ENCODE measurements at regions not wholly inside any gene's neighbourhood (a gene's known extent, or its start where the extent isn't known, plus 50 kb on each side); places are given as distances from the start of the nearest gene placed in this dataset.

DNA sequence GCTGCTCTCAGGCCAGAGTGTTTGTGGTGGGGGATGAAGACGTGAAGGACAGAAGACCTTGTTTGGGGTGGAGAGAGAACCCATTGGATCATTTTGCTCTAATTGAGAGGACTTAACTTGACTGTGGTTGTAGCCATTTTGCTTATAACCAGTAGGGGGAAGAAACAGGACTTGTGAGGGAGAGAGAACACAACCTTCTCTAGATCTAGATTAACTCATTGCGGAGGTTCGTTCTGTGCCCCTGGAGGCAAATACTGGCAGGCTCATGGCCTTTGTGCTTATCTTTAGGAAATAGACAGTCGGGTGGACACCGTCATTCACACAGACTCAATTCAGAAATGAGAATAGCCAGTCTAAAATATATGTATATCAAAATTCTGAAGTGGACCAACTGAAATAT, 147.0 kb upstream of the LHCGR start:
- Mint-ChIP-seq H3K36me3 (ENCODE audit: insufficient read depth, unreplicated experiment) (no peaks in the 10 kb centered on the region), H3K27me3 (ENCODE audit: insufficient read depth, unreplicated experiment) (no peaks in the 10 kb centered on the region), H3K4me3 (ENCODE audit: unreplicated experiment) (no peak overlapping the region), H3K4me1 (ENCODE audit: insufficient read depth, unreplicated experiment) (no peaks in the 10 kb centered on the region), H3K9me3 (ENCODE audit: unreplicated experiment) (no peaks in the 10 kb centered on the region), H3K27ac (ENCODE audit: low read depth, unreplicated experiment) (no peak overlapping the region)
- POLR2A ChIA-PET, result no interaction called here
- intact Hi-C loops (cut with micrococcal nuclease), result no loop called here
- DNase-seq (ENCODE audit: unreplicated experiment), result no peak
- BruUV-seq (replicated peaks), result no TSS peak
- TF ChIP-seq, protein P1, sequence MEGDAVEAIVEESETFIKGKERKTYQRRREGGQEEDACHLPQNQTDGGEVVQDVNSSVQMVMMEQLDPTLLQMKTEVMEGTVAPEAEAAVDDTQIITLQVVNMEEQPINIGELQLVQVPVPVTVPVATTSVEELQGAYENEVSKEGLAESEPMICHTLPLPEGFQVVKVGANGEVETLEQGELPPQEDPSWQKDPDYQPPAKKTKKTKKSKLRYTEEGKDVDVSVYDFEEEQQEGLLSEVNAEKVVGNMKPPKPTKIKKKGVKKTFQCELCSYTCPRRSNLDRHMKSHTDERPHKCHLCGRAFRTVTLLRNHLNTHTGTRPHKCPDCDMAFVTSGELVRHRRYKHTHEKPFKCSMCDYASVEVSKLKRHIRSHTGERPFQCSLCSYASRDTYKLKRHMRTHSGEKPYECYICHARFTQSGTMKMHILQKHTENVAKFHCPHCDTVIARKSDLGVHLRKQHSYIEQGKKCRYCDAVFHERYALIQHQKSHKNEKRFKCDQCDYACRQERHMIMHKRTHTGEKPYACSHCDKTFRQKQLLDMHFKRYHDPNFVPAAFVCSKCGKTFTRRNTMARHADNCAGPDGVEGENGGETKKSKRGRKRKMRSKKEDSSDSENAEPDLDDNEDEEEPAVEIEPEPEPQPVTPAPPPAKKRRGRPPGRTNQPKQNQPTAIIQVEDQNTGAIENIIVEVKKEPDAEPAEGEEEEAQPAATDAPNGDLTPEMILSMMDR (IDR thresholded peaks at IDR 0.05; ENCODE audit: unreplicated experiment), result no peak
- CTCF ChIA-PET, result no interaction called here

DNA sequence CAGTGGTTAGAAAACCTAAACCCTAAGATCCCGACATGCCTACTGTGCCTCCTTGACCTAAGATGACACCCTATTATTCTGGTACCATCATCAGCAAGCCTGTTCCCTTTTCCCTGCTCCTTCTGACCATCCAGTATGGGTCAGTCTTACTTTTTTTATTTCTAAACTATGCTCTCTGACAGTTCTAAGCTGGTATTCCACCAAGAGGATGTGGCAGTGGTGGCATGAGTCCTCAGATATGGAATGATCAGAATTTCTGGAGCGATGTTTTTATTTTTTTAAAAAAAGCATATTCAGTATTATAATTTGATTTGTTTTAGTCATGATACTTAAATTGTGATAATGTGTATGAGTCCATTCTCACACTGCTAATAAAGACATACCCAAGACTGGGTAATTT, 145.9 kb upstream of the LHCGR start:
- CTCF ChIA-PET, result interaction anchor here (0.6 kb wide), 1 partner anchor 36 kb away, joined by 3 read pairs; no protein-coding TSS in a partner anchor

DNA sequence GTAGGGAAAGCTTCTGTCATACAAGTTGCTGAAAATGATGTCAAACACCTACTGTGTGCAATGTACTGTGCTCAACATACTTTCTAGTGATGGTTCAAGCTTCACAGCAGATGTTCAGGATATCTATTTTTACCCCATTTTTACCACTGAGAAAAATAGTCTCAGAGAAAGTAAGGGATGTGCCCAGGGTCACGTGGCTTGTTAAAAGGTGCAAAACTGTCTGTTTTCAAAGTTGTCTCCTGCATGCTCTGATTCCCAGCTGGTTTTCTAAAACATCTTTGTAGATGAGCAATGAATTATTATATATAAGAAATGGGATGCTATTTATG, 145.5 kb upstream of the LHCGR start:
- H3K4me1 Mint-ChIP-seq (ENCODE audit: insufficient read depth, unreplicated experiment), result no peaks in the 10 kb centered on the region
- no peak for DNase-seq (ENCODE audit: unreplicated experiment)
- no peaks in the 10 kb centered on the region for H3K27me3 Mint-ChIP-seq (ENCODE audit: insufficient read depth, unreplicated experiment)
- BruUV-seq (replicated peaks), result no TSS peak
- no peaks in the 10 kb centered on the region for H3K36me3 Mint-ChIP-seq (ENCODE audit: insufficient read depth, unreplicated experiment)
- ChIA-PET POLR2A (no interaction called here), CTCF (interaction anchor here (0.6 kb wide), 1 partner anchor 36 kb away, joined by 3 read pairs; no protein-coding TSS in a partner anchor)
- intact Hi-C loops (cut with micrococcal nuclease), result no loop called here
- TF ChIP-seq, protein P1 (IDR thresholded peaks at IDR 0.05; ENCODE audit: unreplicated experiment), result no peak
- no peak overlapping the region for H3K4me3 Mint-ChIP-seq (ENCODE audit: unreplicated experiment)
- H3K9me3 Mint-ChIP-seq (ENCODE audit: unreplicated experiment), result no peaks in the 10 kb centered on the region
- no peak overlapping the region for H3K27ac Mint-ChIP-seq (ENCODE audit: low read depth, unreplicated experiment)

More for the DNA sequence above, 145.9 kb upstream of the LHCGR start:
- H3K27ac Mint-ChIP-seq (ENCODE audit: low read depth, unreplicated experiment), result no peak overlapping the region
- intact Hi-C loops (cut with micrococcal nuclease), result no loop called here
- H3K36me3 Mint-ChIP-seq (ENCODE audit: insufficient read depth, unreplicated experiment), result no peaks in the 10 kb centered on the region
- no peak overlapping the region for H3K4me3 Mint-ChIP-seq (ENCODE audit: unreplicated experiment)
- H3K27me3 Mint-ChIP-seq (ENCODE audit: insufficient read depth, unreplicated experiment), result no peaks in the 10 kb centered on the region
- no TSS peak for BruUV-seq (replicated peaks)
- H3K9me3 Mint-ChIP-seq (ENCODE audit: unreplicated experiment), result no peaks in the 10 kb centered on the region
- POLR2A ChIA-PET, result no interaction called here
- TF ChIP-seq, protein P1 (IDR thresholded peaks at IDR 0.05; ENCODE audit: unreplicated experiment), result no peak
- no peaks in the 10 kb centered on the region for H3K4me1 Mint-ChIP-seq (ENCODE audit: insufficient read depth, unreplicated experiment)
- no peak for DNase-seq (ENCODE audit: unreplicated experiment)

DNA sequence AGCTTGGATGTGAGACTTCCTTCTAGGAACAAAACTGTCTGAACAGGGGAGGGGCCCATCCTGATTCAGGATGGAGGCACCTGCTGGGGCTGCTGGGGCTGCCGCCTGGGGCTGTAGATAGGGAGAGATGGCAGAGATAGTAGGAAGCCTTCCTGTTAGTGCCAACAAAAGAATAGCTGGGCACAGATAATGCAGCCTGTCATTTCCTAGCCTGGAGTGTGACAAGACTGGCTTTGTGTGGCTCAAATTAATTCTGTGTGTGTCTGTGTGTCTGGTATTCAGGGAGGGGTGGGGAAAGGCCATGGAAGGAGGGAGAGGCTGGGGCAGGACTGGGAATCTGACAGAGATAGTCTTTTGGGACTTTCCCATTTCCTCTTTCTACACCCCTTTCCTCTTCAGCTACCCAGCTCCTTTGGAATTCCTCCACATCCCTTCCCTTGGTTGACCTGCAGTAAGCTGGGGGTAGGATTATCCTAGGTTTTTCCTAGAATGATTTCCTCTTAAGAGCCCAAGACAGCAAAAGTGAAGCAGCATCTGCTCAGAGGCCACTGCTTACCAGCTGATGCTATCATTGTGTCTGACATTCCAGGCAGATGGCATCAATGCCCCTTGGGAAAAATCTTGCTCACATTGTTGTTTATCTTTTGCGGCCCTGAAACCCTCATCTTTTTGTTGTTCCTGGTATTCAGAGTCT, 144.9 kb upstream of the LHCGR start:
- intact Hi-C loops (cut with micrococcal nuclease), result no loop called here
- Mint-ChIP-seq H3K36me3 (ENCODE audit: insufficient read depth, unreplicated experiment) (no peaks in the 10 kb centered on the region), H3K9me3 (ENCODE audit: unreplicated experiment) (no peaks in the 10 kb centered on the region), H3K27ac (ENCODE audit: low read depth, unreplicated experiment) (no peak overlapping the region), H3K4me1 (ENCODE audit: insufficient read depth, unreplicated experiment) (no peaks in the 10 kb centered on the region), H3K4me3 (ENCODE audit: unreplicated experiment) (no peak overlapping the region), H3K27me3 (ENCODE audit: insufficient read depth, unreplicated experiment) (no peaks in the 10 kb centered on the region)
- TF ChIP-seq, protein P1 (IDR thresholded peaks at IDR 0.05; ENCODE audit: unreplicated experiment), result no peak
- CTCF ChIA-PET, result no interaction called here
- DNase-seq (ENCODE audit: unreplicated experiment), result no peak
- POLR2A ChIA-PET, result interaction anchor here (0.5 to 0.7 kb wide), 2 partner anchors 30 to 348 kb away, joined by 3 to 5 read pairs; no protein-coding TSS in a partner anchor
- BruUV-seq (replicated peaks), result no TSS peak

All from MCF 10A (cell line).